PC-3 (cell line): ENCODE measurements at regions not wholly inside any gene's neighbourhood (a gene's known extent, or its start where the extent isn't known, plus 50 kb on each side); places are given as distances from the start of the nearest gene placed in this dataset.

ENCODE experiments used
- CTCF ChIP-seq: fragments of 300-600 bp; sonication (generic); conservative IDR thresholded peaks from 2 replicates; pipeline ENCODE4 v1.5.1; 2017; ENCODE audit warnings: antibody characterized with exemption, low read depth, mild to moderate bottlenecking, low read length
- EZH2 ChIP-seq: fragments of 300-600 bp; sonication (generic); IDR thresholded peaks from one replicate; pipeline ENCODE4 v1.6.1; 2017; ENCODE audit warnings: antibody characterized with exemption, mild to moderate bottlenecking, low read length; ENCODE audit not compliant: unreplicated experiment
- EZH2phosphoT487 ChIP-seq: fragments of 300-600 bp; sonication (generic); IDR thresholded peaks from 2 replicates; pipeline ENCODE4 v1.6.1; 2018; ENCODE audit warnings: mild to moderate bottlenecking, antibody characterized with exemption, low read length, borderline replicate concordance

- no peak for TF ChIP-seq CTCF
- no peak for TF ChIP-seq EZH2phosphoT487
- no peak for TF ChIP-seq EZH2
Measured at GRCh38 chr3:10637342-10637741, 132.0 kb upstream of the ATP2B2 start.
